Natural killer cell (primary cell): ENCODE measurements at regions not wholly inside any gene's neighbourhood (a gene's known extent, or its start where the extent isn't known, plus 50 kb on each side); places are given as distances from the start of the nearest gene placed in this dataset.

ENCODE experiments used
- ATAC-seq, 3 donors: fragments of 150-1000 bp in 2 of 3; fragments of 200-7000 bp in 1 of 3; cut with Tn5 transposase; 1 replicate in 1 of 3; 2 replicates in 2 of 3; pipeline ENCODE4 v1.10.0; 2021; ENCODE audit warnings: mild to moderate bottlenecking in 2 of 3, moderate library complexity in 2 of 3
- DNase-seq, 2 donors: peaks; one replicate each; pipeline versions ENCODE4 v3.0.0 to v3.0.0-alpha.2; 2013 to 2021; ENCODE audit warnings: mixed read lengths in 1 of 2
- H3K27ac ChIP-seq: one replicate; pipeline ENCODE4 v1.5.1; 2013; ENCODE audit warnings: mild to moderate bottlenecking, low read length
- H3K27me3 ChIP-seq: one replicate; pipeline ENCODE4 v1.6.1; 2013; ENCODE audit warnings: low read length; ENCODE audit not compliant: control insufficient read depth, insufficient read depth
- H3K36me3 ChIP-seq: one replicate; pipeline ENCODE4 v1.6.1; 2013; ENCODE audit warnings: low read length; ENCODE audit not compliant: control insufficient read depth, insufficient read depth
- H3K4me1 ChIP-seq: one replicate; pipeline ENCODE4 v1.6.1; 2013; ENCODE audit warnings: low read length; ENCODE audit not compliant: control insufficient read depth, insufficient read depth
- H3K4me3 ChIP-seq: one replicate; pipeline ENCODE4 v1.5.1; 2013; ENCODE audit warnings: low read length
- H3K9me3 ChIP-seq: one replicate; pipeline ENCODE4 v1.6.1; 2013; ENCODE audit warnings: low read length; ENCODE audit not compliant: control insufficient read depth, insufficient read depth
- H3K27ac Mint-ChIP-seq, 2 donors: one replicate each; pipeline ENCODE4 v1.8.0; 2022; ENCODE audit warnings: mild to moderate bottlenecking in 2 of 2, mixed read lengths in 2 of 2, moderate library complexity in 1 of 2
- H3K27me3 Mint-ChIP-seq, 2 donors: one replicate each; pipeline ENCODE4 v1.8.0; 2022; ENCODE audit warnings: low read depth in 2 of 2, mixed read lengths in 2 of 2
- H3K36me3 Mint-ChIP-seq: one replicate; pipeline ENCODE4 v1.8.0; 2022; ENCODE audit warnings: mixed read lengths
- H3K4me1 Mint-ChIP-seq, 2 donors: one replicate each; pipeline ENCODE4 v1.8.0; 2022; ENCODE audit warnings: mixed read lengths in 2 of 2
- H3K4me3 Mint-ChIP-seq: one replicate; pipeline ENCODE4 v1.8.0; 2022; ENCODE audit warnings: mild to moderate bottlenecking, moderate library complexity, mixed read lengths
- H3K9me3 Mint-ChIP-seq, 2 donors: one replicate each; pipeline ENCODE4 v1.8.0; 2022; ENCODE audit warnings: mixed read lengths in 2 of 2
- WGBS: methylation state at CpG from one replicate; pipeline ENCODE4 v1.1.7; 2013; ENCODE audit warnings: missing lambda C conversion rate; ENCODE audit not compliant: insufficient coverage; 5-methylcytosine and 5-hydroxymethylcytosine counted together
- intact Hi-C: fragments of 100-400 bp; cut with micrococcal nuclease; formaldehyde crosslinking; loops from one replicate; pipeline ENCODE4 v1.14.2; 2022
- TF ChIP-seq, protein P1 (sequence below): fragments of 200-600 bp; IDR thresholded peaks from one replicate; pipeline ENCODE4 v1.8.0; 2022; ENCODE audit warnings: antibody characterized with exemption

DNA sequence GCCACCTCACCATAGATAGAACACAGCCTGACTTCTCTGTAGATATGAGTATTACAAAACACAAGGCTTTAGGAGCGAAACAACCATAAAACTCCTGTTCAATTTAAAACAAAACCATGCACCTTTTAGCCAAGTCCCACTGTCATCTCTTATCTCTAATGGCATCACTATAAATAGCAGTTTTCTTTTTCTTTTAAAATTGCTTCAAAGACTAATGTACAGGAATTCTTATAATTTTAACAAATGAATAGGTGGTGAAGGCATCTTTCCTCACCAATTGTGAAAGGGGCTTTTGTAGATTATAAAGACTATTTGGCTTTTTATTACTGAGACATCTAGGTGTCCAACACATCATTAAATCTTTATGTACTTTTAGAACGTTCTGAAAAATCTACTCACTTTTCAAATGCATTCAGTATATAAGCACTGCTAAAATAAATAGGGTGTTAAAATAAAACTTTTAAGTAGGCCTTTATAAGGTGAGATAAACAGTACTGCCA lies 205.7 kb upstream of the GRM3 start:
- H3K27me3 Mint-ChIP-seq: no peaks in the 10 kb centered on the region
- H3K4me3 Mint-ChIP-seq: no peak overlapping the region
- ATAC-seq (no peak), DNase-seq (no peak)
- H3K9me3 ChIP-seq: no peaks in the 10 kb centered on the region
- no peak overlapping the region for H3K27ac ChIP-seq
- H3K9me3 Mint-ChIP-seq: peaks cover 10 to 19% of the 10 kb centered on the region in 2 donors
- no peak overlapping the region for H3K27ac Mint-ChIP-seq
- H3K27me3 ChIP-seq: no peaks in the 10 kb centered on the region
- H3K4me1 ChIP-seq: no peaks in the 10 kb centered on the region
- TF ChIP-seq, protein P1, sequence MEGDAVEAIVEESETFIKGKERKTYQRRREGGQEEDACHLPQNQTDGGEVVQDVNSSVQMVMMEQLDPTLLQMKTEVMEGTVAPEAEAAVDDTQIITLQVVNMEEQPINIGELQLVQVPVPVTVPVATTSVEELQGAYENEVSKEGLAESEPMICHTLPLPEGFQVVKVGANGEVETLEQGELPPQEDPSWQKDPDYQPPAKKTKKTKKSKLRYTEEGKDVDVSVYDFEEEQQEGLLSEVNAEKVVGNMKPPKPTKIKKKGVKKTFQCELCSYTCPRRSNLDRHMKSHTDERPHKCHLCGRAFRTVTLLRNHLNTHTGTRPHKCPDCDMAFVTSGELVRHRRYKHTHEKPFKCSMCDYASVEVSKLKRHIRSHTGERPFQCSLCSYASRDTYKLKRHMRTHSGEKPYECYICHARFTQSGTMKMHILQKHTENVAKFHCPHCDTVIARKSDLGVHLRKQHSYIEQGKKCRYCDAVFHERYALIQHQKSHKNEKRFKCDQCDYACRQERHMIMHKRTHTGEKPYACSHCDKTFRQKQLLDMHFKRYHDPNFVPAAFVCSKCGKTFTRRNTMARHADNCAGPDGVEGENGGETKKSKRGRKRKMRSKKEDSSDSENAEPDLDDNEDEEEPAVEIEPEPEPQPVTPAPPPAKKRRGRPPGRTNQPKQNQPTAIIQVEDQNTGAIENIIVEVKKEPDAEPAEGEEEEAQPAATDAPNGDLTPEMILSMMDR: no peak
- H3K36me3 ChIP-seq: no peaks in the 10 kb centered on the region
- H3K4me3 ChIP-seq: no peak overlapping the region
- no peaks in the 10 kb centered on the region for H3K4me1 Mint-ChIP-seq
- intact Hi-C loops: no loop called here
- 50% methylated on average over 1 of the region's 2 CpGs for WGBS
- no peaks in the 10 kb centered on the region for H3K36me3 Mint-ChIP-seq

GRCh38 chr7:86431761-86432160 lies 211.9 kb upstream of the GRM3 start:
- no peak overlapping the region for H3K27ac ChIP-seq
- WGBS: 82% methylated on average over 3 of the region's 4 CpGs

GRCh38 chr7:86411814-86412213 lies 231.9 kb upstream of the GRM3 start:
- TF ChIP-seq, protein P1: no peak
- no peaks in the 10 kb centered on the region for H3K27me3 Mint-ChIP-seq
- H3K27ac ChIP-seq: no peak overlapping the region
- DNase-seq: no peak
- H3K4me1 Mint-ChIP-seq: no peaks in the 10 kb centered on the region
- no peaks in the 10 kb centered on the region for H3K27me3 ChIP-seq
- ATAC-seq: no peak
- no peaks in the 10 kb centered on the region for H3K4me1 ChIP-seq
- H3K9me3 Mint-ChIP-seq: peaks cover 2 to 8% of the 10 kb centered on the region in 2 donors
- 90% methylated on average over 2 of the region's 2 CpGs for WGBS
- H3K36me3 Mint-ChIP-seq: no peaks in the 10 kb centered on the region
- no peak overlapping the region for H3K27ac Mint-ChIP-seq
- no peaks in the 10 kb centered on the region for H3K9me3 ChIP-seq
- no peaks in the 10 kb centered on the region for H3K36me3 ChIP-seq
- H3K4me3 ChIP-seq: no peak overlapping the region
- intact Hi-C loops: no loop called here
- no peak overlapping the region for H3K4me3 Mint-ChIP-seq

More at GRCh38 chr7:86431761-86432160, 211.9 kb upstream of the GRM3 start:
- TF ChIP-seq, protein P1: no peak
- Histone ChIP-seq H3K36me3 (no peaks in the 10 kb centered on the region), H3K27me3 (no peaks in the 10 kb centered on the region), H3K4me1 (no peaks in the 10 kb centered on the region), H3K4me3 (no peak overlapping the region), H3K9me3 (no peaks in the 10 kb centered on the region)
- H3K4me3 Mint-ChIP-seq: no peak overlapping the region
- DNase-seq (no peak), ATAC-seq (no peak)
- H3K36me3 Mint-ChIP-seq: no peaks in the 10 kb centered on the region
- intact Hi-C loops: no loop called here
- H3K27me3 Mint-ChIP-seq: no peaks in the 10 kb centered on the region
- no peak overlapping the region for H3K27ac Mint-ChIP-seq
- peaks cover 14 to 21% of the 10 kb centered on the region in 2 donors for H3K9me3 Mint-ChIP-seq
- H3K4me1 Mint-ChIP-seq: no peaks in the 10 kb centered on the region

DNA sequence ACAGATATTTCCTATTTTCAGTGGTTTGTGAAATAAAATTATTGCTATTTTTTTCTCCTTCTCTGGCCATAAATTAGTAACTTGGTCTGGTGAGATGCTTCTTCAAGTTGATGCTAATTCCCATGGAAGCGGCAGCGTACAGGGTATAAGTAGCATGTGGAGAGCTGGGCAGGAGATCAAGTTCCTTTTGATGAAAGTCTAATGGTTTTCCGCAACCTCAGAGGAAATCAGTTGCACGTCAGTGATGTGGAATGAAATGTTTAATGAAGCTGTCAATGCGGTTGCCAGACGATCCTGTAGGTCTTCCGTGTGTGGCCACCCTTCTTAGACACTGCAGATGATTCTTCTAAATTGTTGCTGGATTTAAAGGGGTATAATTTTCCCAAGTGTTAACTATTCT lies 236.4 kb upstream of the GRM3 start:
- DNase-seq (no peak), ATAC-seq (no peak)
- intact Hi-C loops: no loop called here
- H3K27ac ChIP-seq: no peak overlapping the region
- H3K9me3 ChIP-seq: no peaks in the 10 kb centered on the region
- Mint-ChIP-seq H3K36me3 (no peaks in the 10 kb centered on the region), H3K4me1 (no peaks in the 10 kb centered on the region), H3K9me3 (peaks cover 2 to 12% of the 10 kb centered on the region in 2 donors), H3K27ac (no peak overlapping the region), H3K27me3 (no peaks in the 10 kb centered on the region), H3K4me3 (no peak overlapping the region)
- H3K4me3 ChIP-seq: no peak overlapping the region
- no peaks in the 10 kb centered on the region for H3K27me3 ChIP-seq
- H3K36me3 ChIP-seq: no peaks in the 10 kb centered on the region
- WGBS: 92% methylated on average over 7 of the region's 7 CpGs
- TF ChIP-seq, protein P1: no peak
- no peaks in the 10 kb centered on the region for H3K4me1 ChIP-seq
